Astrocyte of the spinal cord (primary cell): ENCODE measurements at regions not wholly inside any gene's neighbourhood (a gene's known extent, or its start where the extent isn't known, plus 50 kb on each side); places are given as distances from the start of the nearest gene placed in this dataset.

Experiments used
- DNase-seq: peaks from one replicate; pipeline ENCODE4 v3.0.0; 2011; ENCODE audit warnings: low read depth, low spot score
- H3K4me3 ChIP-seq: 2 replicates; pipeline ENCODE4 v1.5.1; 2011; ENCODE audit warnings: low read depth, mild to moderate bottlenecking, low read length, moderate library complexity
- in situ Hi-C: cut with HindIII; loops from 2 replicates; pipeline ENCODE4 v1.10.0; 2017; ENCODE audit warnings: low sequenced_read_pairs
- TF ChIP-seq, protein P1 (sequence below): IDR thresholded peaks from 2 replicates; pipeline ENCODE4 v1.5.1; 2012; ENCODE audit warnings: low read depth, mild to moderate bottlenecking, low read length, inconsistent platforms

DNA sequence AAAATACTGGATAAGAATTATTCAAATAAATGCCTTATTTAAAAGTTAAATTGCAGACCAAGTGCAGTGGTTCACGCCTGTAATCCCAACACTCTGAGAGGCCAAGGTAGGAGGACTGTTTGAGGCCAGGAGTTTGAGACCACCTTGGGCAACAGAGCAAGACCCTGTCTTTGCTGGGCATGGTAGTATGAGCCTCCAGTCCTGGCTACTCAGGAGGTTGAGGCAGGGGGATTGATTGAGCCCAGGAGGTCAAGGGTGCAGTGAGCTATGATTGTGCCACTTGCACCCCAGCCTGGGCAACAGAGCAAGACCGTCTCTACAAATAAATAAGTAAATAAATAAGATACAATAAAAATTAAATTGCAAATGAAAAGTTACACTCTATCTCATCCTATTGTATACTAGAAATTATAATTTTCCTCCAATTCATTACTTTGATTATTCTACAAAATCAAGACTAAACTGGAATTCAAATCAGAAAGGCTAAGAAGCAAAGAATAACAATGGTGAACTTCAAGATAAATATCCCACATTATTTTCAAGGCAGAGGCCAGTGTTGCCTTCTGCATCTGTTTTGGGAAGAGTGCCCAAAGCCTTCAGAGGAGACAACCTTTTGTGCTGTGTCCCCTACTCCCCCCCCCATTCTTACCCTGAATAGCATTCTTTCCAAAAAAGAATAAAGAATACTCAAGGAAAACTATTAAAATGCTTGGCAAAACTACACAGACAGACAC lies 73.3 kb upstream of the IRF2BP2 start:
- DNase-seq: no peak
- TF ChIP-seq, protein P1, sequence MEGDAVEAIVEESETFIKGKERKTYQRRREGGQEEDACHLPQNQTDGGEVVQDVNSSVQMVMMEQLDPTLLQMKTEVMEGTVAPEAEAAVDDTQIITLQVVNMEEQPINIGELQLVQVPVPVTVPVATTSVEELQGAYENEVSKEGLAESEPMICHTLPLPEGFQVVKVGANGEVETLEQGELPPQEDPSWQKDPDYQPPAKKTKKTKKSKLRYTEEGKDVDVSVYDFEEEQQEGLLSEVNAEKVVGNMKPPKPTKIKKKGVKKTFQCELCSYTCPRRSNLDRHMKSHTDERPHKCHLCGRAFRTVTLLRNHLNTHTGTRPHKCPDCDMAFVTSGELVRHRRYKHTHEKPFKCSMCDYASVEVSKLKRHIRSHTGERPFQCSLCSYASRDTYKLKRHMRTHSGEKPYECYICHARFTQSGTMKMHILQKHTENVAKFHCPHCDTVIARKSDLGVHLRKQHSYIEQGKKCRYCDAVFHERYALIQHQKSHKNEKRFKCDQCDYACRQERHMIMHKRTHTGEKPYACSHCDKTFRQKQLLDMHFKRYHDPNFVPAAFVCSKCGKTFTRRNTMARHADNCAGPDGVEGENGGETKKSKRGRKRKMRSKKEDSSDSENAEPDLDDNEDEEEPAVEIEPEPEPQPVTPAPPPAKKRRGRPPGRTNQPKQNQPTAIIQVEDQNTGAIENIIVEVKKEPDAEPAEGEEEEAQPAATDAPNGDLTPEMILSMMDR: no peak
- H3K4me3 ChIP-seq: no peak overlapping the region
- in situ Hi-C loops: no loop called here

DNA sequence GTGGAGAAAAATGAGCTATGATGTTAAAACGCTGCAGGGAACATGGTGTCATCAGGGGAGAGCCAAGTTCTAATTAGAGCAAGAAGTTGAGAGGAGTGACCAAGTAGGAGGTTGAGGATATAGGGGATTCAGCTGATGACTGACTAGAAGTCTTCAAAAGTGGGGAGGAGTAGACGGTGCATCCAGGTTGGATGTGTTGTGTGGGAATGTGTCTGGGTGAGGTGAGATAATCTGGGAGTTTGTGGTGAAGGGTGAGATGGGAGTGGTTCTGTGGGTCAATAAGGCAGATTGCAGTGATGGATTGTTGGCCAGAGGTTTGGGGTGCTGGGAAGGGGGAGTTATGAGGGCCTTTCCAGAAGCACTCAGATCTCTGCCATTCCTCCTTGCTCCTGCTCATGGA lies 72.0 kb upstream of the IRF2BP2 start:
- TF ChIP-seq, protein P1: no peak

DNA sequence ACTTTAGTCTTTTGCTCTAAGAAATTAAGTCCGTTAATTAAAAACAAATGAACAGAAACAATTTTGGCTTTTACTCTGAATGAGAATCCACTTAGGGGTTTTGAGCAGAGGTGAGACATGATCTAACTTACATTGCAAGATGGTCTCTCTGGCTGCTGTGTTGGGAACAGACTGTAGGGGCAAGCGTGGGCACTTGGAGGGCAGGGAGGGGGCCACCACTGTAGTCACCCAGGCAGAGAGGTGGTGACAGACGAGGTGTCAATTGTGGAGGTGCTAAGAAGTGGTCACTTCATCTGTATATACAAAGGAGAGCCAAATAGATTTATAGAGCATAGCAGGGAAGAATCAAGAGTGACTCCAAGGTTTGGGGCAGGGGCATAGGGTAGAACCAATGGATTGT lies 71.1 kb upstream of the IRF2BP2 start:
- in situ Hi-C loops: no loop called here
- DNase-seq: no peak
- no peak overlapping the region for H3K4me3 ChIP-seq
- TF ChIP-seq, protein P1: no peak

More for the DNA sequence above, 72.0 kb upstream of the IRF2BP2 start:
- in situ Hi-C loops: no loop called here
- H3K4me3 ChIP-seq: no peak overlapping the region
- DNase-seq: no peak

DNA sequence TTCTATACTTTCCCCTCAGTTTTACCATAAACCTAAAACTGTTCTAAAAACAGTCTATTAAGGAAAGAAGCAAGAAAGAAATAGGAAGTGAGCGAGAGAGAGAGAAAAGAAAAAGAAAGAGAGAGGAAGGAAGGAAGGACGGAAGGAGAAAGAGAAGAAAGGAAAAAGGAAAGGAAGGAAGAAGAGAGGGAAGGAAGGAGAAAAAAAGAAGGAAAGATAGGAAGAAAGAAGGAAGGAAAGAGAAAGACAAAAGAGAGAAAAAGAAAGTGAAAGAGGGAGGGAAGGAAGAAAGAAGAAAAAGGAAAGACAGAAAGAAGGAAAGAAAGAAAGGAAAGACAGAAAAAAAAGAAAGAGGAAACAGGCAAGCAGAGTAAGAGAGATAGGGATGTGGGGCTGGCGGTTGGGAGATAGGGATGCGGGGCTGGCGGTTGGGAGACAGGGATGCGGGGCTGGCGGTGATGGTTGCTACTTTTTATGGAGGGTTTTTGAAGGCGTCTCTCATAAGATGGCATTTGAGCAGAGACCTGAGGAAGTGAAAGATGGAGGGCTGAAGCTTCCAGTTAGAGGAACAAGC lies 70.4 kb upstream of the IRF2BP2 start:
- in situ Hi-C loops: no loop called here
- no peak overlapping the region for H3K4me3 ChIP-seq
- DNase-seq: no peak
- TF ChIP-seq, protein P1: no peak

DNA sequence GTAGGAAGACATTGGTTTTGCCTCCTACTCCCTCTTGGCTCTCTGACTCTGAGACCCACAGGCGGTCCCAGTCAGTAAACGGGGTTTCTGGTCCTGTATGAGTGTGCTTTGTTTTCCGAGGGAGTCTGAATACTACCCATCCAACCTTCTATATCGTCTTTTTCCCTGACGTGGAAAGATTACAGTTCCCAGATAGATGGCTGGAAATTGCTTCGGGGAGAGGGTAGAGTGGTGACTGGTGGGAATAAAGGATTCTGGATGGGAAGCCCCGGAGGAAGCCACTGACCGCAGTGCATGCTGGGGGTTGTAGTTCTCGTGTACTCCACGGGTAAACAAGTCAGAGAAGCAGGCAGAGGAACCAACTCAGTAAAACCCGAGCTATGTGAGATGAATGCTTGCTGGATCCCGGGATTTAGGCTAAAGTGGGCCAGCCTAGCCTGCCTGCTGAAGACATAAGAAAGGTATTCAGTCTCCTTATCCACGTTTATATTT lies 66.2 kb upstream of the IRF2BP2 start:
- DNase-seq: peak; percentile 69
- in situ Hi-C loops: no loop called here
- peak overlapping the region; percentile 28 for H3K4me3 ChIP-seq
- TF ChIP-seq, protein P1: no peak

DNA sequence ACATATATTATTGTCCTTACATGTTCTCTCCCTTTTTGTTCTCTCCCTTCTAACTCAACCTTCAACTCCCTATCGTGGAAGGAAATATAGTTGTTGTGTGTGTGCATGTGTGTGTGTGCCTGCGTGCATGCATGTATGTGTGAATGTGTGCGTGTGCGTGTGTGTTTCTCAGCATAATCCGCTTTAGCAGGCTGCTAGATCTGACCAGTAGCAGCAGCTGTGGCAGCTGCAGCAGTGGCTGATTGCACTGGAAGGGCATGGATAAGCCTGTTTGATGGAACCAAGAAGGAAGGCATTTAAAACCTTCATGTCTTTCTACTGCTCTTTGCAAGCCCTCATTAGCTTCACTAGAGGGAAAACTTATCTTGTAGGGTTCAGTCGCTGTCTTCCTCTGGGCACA lies 65.6 kb upstream of the IRF2BP2 start:
- TF ChIP-seq, protein P1: no peak
- H3K4me3 ChIP-seq: no peak overlapping the region
- in situ Hi-C loops: no loop called here
- no peak for DNase-seq
